ENCODE measurements at regions not wholly inside any gene's neighbourhood (a gene's known extent, or its start where the extent isn't known, plus 50 kb on each side); places are given as distances from the start of the nearest gene placed in this dataset.

DNA sequence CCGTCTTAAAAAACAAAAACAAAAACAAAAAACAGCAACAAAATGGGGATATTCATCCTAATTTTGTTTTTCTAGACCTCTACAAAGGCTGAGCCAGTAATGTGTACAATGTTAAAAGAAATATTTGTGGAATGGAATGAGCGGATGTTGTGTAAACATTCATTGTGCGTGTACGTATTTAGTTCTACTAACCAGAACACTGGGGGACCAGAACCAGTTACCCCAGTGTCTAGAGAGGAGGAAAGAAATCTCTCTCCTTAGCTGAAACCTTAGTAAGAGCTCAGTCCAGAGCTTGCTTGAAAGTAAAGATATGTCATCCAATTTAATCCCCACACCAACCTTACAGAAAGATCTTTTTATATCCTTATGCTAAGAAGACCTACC lies 106.7 kb upstream of the CPEB4 start:
- DNase-seq (ENCODE audit: low spot score): no peak

DNA sequence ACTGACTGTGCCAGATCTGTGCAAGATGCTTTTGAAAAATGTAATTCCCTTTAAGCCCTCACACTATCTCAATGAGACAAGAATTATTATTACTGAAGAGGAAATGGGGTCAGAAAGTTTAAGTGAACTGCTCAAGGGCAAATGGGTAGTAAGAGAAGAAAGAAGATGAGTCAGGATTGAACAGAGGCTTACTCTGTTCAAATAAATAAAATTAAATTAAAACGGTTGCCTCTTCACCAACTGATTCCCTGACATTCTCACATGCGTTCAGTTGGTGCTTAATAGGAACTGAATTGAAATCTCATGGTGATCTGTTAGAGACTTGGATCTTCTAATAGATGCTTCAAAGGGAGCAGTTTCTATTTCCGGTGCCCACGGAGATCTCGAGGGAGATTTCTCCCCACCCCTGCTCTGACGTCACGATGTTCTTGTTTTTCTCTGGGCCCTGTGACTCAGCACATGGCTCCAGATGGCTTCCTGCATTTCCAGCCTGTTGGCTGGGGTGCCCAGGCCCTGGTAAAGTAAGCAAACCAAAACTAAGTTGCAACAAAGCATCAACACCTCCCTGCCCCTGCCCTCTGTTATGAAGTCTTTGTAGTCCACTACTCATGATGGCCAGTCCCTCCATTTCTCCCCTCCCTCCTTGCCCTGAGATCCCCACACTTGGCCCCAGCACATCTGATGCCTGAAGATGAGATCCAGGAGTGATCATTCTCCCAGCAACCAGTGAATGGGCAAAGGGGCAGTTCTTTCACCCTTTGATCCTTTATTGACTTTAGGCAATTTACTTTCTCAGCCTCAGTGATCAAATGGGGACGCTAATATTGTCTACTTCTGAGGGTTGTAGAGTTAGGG lies 106.1 kb upstream of the CPEB4 start:
- peak; percentile 81 for DNase-seq (ENCODE audit: low spot score)

DNA sequence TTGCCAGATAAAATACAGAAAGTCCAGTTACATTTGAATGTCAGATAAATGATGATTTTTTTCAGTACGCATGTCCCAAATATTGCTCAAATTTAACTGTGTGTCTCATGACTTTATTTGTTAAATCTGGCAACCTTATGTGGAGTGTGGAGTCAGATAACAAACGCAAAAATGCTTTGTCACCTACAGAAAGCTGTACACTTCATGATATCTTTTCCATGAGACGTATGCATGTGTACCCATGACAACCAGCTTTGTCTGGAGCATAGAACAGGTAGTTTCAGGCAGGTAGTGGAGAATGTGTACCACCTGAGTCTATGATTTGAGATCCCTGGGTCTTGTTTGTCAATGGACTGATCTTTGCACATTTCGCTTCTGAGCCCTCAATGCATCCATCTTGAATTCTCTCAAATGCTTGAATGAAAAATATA lies 105.5 kb upstream of the CPEB4 start:
- DNase-seq (ENCODE audit: low spot score): no peak

DNA sequence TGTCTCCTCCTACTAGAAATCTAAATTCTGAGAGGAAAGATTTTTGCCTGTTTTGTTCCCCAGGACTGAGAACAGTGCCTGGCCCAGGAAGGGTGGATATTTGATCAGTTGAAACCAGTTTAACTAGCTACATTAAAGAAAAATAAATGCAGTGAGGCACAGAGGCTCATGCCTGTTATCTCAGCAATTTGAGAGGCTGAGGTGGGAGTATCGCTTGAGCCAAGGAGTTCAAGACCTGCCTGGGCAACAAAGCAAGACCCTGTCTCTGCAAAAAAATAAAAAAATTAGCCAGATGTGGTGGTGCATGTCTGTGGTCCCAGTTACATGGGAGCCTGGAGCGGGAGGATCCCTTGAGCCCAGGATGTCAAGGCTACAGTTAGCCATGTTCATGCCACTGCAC lies 104.8 kb upstream of the CPEB4 start:
- DNase-seq (ENCODE audit: low spot score): no peak

DNA sequence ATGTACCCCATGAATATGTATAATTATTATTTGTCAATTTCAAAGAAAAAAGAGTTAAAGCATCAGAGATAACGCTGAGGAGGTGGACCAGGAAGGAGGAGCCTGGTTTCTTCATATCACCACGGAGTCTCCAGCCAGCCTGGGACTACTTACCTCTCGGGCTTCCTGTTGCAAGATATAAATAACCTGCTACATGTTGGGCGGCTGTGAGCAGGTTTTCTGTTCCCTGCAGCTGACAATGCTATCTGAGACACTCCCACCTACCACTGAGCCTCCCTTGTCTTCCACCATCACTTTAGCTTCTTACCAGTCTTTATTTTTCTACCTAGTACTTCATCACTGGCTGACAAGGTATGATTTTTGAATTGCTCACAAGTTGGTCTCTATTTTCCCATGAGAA lies 102.7 kb upstream of the CPEB4 start:
- no peak for DNase-seq (ENCODE audit: low spot score)

DNA sequence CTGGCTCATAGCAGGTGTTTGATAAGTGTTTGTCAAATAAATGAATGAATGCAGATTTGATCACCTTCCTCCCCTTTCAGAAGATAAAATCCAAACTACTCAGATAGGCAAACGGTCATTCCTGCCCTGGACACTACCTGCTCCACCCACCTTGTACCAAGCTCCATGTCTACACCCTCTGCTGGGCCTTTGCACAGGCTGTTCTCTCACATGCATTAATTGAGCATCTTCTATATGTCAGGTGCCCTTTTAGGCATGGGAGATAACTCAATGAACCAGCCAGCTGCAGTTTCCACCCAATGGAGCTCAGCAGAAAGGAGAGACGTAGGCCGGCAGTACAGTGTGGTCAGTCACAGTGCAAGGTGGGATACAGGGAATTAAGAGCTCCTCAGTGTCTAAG lies 102.3 kb upstream of the CPEB4 start:
- no peak for DNase-seq (ENCODE audit: low spot score)

DNA sequence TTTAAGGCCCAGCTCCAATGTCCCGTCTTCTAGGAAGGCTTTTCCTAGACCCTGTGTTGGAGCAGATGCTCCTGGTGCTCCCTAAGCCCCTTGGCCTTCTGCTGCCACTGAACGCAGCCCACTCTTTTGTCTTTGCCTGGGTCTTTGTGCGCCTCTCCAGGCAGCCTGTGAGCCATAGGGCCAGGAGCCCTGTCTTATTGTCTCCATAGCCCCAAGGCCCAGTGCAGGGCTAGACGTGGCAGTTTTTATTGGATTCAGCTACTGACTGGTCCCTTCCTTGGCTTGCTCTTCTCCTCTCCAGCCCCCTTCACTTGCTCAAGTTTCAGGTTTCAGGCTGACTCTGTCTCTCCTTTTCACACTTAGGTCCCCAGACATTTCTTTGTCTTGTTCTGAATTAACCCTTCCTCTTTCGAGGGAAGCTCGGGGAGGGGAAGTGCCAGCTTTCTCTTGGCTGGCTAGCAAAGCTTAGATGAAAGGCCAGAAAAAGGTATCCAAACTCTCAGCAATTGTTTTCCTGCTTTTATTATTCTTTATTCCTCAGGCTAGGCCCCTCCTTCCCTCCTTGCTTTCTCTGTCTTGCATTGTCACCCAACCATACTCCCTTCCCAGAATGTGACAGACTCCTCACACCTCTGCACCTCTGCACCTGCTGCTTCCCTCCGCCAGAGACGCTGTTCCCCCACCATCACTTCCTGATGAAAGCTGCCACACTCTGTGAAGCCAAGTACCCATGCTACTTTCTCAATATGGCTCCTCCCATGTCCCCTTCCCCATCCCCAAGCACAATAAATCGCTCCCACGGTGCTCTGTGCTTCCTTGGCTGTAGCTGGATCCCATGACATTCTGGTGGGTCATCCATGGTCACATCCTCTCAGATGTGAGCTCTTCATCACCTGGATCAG lies 101.6 kb upstream of the CPEB4 start:
- peak; percentile 64 for DNase-seq (ENCODE audit: low spot score)

DNA sequence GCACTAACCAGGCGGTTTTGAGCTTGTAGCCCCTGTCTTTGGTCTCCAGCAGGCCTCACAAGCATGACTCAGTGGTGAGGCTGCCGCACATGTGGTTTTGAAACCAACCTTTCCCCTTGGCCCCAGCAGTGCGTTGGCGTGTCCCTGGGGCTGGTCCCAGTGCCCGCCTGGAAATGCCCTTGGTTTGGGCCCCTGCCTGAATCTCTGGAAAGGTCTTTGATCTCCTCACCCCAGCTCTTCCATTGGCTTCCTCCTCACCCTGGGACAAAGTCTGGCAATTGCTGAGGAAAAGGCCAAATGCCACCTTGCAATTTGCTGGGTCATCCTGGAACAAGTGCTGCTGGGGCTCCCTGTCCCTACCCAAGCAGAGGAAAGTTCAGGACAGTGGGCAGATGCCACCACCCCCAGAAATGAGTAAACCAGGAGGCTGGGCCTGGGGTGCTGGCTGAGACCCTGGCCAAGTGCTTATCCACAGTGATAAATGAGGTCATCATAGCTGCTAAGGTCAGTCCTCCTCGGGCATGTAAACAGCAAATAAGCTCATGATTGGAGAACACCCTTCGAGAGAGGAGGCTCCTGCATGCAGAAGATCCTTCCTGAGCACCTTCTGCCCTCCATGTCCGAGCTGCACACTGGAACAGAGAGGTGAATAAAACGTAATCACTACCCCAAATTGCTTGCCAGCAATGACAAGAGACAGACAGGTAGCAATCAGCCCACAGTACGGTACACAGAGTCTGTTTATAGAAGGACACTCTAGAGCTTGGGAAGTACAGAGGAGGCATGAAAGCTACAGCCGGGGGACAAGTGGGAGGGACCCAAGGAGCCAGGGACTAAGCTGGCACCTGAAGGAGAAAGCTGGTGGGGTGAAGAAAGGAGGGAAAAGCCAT lies 98.9 kb upstream of the CPEB4 start:
- no peak for DNase-seq (ENCODE audit: low spot score)

DNA sequence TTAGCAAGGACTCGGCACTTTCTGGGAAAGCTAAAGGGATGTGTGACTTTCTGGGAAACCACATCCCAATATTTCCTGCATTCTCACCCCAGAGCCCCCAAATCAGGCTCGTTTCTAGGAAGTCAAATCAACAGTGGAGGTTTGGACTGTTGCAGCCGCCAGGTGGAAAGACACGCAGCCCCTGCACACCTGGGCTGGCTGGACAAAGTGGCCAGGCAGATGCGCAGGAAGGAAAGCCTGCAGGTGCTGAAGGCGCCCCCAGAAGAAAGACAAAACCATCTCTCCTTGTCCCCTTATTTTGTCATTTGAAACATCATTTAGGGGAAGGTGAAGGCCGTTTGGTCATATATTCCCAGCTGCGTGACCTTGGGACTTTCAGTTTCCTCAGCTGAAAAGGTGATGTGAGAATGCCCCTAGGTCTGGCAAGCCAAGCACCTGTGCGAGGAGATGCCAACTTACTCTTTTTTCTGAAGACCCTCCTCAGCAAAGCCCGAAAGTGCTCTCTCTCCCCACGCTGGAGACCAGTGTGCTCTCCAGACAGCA lies 97.9 kb upstream of the CPEB4 start:
- no peak for DNase-seq (ENCODE audit: low spot score)

DNA sequence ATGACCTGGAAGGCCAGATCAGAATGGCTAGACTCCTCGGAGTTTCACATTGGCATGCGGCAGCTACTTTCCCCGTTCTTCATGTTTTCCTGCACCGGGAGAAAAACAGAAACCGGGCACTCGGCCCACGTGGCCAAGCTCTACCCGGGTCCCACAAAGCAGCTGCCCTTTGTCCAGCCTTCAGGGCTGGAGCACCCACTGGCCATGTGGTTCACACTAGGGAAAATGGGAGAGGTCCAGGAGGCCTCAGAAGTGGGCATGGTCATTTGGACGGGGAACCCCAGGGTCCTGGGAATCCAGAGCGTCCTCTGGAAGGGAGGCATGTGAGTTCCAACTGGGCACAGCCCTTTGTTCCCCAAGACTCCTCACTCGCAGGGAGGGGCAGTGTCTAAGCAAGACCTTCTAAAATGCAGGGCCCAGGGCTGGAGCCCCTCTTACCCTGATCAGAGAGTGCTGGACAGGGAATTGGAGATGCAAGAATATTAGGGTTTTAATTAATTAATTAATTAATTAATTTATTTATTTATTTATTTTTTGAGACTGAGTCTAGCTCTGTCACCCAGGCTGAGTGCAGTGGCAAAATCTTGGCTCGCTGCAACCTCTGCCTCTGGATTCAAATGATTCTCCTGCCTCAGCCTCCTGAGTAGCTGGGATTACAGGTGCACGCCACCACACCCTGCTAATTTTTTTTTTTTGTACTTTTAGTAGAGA lies 97.2 kb upstream of the CPEB4 start:
- DNase-seq (ENCODE audit: low spot score): no peak

DNA sequence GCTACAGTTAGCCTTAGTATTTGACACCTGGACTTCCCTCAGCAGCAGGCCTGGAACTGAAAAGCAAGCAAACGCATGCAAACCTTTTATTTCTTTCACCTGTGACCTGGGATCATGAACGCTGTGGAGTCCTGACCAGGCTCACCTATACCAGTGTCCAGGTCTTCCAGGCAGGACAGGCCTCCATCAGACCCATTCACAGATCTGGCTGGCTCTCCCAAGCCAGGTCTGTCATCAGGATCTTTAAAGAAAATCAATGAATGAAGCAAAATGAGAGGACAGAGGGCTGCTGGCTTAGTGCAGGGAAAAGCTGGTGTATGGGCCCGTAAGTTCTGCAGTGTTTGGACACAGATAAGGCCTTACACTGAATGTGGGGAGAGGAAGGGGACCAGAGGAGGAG lies 96.3 kb upstream of the CPEB4 start:
- no peak for DNase-seq (ENCODE audit: low spot score)

DNA sequence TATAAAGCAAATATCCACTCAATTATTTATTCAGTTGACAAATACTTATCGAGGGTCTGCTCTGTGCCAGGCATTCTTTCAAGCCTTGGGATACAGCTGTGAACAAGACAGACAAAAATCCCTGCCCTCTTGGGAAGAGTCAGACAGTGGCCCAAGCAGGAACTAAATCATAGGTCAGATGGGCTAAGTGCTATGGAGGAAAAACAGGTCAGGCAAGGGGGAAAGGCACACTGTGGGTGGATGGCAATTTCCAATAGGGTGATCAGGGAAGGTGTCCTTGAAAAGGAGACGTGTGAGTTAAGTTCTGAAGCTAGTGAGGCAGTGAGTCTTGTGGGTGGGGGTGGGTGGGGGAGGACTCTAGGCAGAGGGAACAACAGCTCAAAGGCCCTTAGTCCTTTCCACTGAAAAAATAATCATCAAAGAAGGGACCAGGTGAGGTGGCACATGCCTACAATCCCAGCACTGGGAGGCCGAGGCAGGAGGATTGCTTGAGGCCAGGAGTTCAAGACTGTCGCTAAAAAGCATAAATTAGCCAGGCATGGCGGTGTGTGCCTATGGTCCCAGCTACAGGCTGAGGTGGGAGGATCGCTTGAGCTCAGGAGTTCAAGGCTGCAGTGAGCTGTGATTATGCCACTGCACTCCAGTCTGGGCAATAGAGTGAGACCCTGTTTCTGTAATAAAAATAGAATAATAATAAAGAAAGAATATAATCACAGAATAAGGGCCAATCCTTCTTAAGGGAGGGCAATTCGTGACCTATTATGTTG lies 95.2 kb upstream of the CPEB4 start:
- no peak for DNase-seq (ENCODE audit: low spot score)

DNA sequence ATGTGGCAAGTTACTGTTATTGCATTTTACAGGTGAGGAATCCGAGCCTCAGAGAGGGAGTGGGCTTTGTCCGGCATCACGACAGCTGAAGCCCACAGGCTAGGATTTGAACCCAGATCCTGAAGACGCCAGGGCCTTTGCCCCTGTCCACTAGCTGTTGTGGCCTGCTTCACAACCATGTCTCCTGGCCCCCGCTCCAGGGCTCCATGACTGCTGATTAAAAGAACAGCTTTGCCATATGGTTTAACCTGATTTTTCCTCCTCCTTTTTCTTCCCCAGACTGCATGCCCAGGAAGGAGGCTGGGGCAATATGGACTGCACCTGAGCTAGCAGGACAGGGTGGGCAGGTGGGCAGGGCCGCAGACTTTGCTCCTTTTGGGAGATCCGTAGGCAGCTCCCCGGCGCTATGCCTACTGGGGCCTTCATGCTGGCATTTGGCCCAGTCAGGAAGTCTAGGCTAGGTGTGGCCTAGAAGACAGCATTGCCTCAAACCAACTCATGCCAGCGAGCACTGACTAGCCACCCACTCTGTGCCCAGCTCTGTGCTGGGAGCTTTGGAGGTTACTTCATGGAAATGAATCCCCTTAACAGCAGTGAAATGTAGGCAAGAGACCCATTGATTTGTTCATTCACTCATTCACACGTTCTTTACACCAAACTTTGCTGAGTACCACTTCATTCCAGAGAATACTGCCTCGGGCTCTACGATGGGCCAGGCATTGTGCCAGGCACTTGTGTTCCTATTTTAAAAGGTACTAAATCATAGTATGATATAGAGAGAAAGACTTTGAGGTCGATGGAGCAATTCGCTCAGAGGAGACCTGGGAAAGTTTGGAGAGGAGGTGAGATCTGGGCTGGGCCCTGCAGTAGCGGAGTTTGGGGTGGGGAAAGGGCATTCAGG lies 94.3 kb upstream of the CPEB4 start:
- DNase-seq (ENCODE audit: low spot score): no peak

DNA sequence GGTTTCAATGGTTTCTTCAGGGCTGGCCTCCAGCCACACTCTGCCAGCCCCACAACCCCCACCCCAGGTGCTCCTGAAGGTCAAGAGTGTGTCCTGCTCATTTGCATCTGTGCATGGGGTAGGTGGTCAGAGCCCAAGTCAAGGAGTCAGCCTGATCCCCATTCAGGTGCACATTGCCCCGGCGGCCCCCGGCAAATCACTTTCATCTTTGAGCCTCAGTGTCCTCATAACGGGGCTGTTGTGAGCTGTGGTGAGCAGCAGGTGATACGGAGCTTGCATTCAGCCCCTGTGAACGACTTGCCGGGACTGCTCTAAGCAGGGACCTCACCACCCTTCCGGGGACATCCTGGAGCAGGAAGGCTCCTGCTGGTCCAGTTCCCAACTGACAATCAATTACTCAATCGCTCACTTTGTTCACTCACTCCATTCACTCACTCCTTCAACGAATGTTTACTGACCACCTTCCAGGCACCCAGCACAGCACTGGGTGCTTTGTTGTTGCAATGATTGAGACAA lies 93.2 kb upstream of the CPEB4 start:
- no peak for DNase-seq (ENCODE audit: low spot score)

DNA sequence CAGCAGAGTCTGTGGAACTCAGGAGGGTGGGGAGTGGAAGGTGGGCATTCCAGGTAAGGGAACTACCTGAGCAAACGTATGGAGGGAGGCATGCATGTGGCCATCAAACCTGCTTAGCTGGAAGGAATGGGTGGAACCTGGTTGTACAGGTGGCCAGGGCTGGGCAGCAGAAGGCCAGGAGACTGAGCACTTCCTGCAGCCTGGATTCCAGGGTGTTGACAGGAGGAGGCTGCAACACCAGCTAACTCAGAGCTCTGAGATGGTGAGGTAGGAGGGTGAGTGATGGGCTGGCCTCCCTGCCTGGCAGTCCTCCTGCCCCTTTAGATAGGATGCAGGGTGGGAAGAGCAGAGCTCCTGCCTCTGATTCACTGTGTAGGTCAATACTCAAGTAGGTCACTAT lies 92.5 kb upstream of the CPEB4 start:
- no peak for DNase-seq (ENCODE audit: low spot score)

DNA sequence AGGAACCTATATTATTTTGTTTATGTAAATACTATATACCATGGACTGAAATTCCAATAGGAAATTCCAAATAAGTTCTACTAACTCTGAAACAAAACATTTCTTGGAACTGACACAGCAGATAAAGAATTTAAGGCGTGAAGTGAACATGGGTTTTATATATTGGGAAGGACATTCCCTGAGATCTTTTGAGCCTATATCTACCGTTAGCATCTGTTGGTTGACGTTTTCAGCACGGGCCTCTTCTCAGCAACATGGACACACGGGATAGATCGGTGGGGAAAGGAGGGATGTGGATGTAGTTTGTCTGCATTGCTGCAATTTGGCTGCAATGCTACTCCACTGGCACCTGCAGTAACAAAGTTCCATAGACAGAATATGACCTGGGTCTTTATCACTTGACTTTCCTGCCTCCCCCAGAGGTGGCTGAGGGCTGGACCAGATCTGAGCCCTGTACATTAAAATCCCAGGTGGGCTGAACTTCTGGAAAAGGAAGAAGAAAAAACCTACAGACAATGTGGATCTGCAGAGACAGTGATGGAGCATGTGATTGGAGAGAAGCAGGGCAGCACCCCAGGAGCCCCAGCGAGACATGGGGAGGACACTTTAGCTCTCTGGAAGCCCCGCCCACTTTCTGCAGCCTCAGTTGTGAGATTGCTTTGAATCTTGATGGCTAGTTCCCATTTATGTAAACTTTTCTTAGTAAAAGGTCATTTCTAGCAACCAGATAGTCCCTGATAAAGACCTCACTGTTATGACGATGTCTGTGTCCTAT lies 91.2 kb upstream of the CPEB4 start:
- DNase-seq (ENCODE audit: low spot score): no peak

DNA sequence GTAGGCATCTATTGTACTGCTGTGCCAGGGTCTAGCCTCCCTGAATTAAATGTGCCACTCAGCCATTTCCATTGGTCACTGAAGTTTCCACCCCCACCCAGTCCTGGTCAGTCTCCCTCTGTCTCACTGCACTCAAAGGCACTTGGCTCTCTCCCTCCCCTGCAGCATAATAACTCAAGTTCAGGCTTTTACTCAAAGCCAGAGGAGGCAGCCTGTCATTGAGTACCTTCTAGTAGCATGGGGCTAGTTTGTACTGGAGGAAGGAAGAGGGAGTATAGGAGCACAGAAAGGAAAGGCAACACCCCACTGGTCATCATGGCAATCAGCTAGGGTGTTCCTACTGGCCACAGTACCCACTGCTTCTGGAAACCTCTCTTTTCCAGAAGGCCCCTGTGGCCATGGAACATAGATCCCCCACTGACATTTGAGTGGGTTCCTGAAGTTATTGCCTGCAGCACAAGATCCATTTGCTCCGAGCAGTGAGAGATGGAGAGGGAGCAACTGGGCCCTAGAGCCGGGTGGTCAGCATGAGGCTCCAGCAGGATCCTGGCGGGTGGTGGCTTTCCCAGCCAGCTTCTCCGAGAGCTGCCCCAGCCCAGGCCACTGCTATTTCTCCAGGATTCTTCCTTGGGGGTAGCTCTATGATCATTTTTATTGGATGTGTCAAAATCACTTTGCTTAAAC lies 89.9 kb upstream of the CPEB4 start:
- no peak for DNase-seq (ENCODE audit: low spot score)

DNA sequence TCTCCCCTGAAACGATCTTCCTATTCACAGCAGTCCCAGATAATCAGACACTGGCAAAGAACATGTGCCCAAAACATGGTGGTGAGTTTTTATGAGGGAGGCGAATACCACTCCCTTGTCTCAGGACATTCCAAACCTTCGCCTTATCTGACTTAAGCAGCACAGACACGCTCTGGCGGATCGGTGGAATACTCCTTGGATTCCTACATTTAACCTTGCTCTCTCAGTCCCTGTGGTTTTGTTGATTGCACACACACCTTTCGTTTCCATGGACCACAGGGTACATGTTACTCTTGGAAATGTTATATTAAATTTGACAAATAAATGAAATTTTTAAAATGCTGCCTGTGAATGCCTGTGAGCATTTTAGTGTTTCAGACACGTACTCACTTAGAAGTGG lies 87.8 kb upstream of the CPEB4 start:
- no peak for DNase-seq (ENCODE audit: low spot score)

Data from NAMALWA (cell line).